KMS-11 (cell line): ENCODE measurements at regions not wholly inside any gene's neighbourhood (a gene's known extent, or its start where the extent isn't known, plus 50 kb on each side); places are given as distances from the start of the nearest gene placed in this dataset.

Experiments
- H2AFZ ChIP-seq: fragments of 200-600 bp; sonication (generic); 2 replicates; pipeline ENCODE4 v1.6.1; 2016; ENCODE audit warnings: antibody characterized with exemption, mixed run types, low read depth
- H3K27ac ChIP-seq: fragments of 200-600 bp; sonication (generic); 2 replicates; pipeline ENCODE4 v1.6.1; 2016; ENCODE audit warnings: mild to moderate bottlenecking, mixed run types
- H3K27me3 ChIP-seq: fragments of 200-600 bp; sonication (generic); 2 replicates; pipeline ENCODE4 v1.6.1; 2017; ENCODE audit warnings: mild to moderate bottlenecking, low read depth, mixed run types, moderate library complexity; ENCODE audit not compliant: insufficient read depth
- H3K36me3 ChIP-seq: fragments of 200-600 bp; sonication (generic); 2 replicates; pipeline ENCODE4 v1.6.1; 2017; ENCODE audit warnings: mild to moderate bottlenecking, mixed run types; ENCODE audit not compliant: insufficient read depth
- H3K4me1 ChIP-seq: fragments of 200-600 bp; sonication (generic); 2 replicates; pipeline ENCODE4 v1.6.1; 2016; ENCODE audit warnings: mild to moderate bottlenecking, low read depth, mixed run types; ENCODE audit not compliant: poor library complexity, severe bottlenecking
- H3K4me2 ChIP-seq: fragments of 200-600 bp; sonication (generic); 2 replicates; pipeline ENCODE4 v1.7.0; 2016; ENCODE audit warnings: mild to moderate bottlenecking, mixed run types
- H3K4me3 ChIP-seq: fragments of 200-600 bp; sonication (generic); IDR thresholded peaks from 2 replicates; pipeline ENCODE4 v1.6.1; 2017; ENCODE audit warnings: low read depth, low read length, mixed read lengths; ENCODE audit not compliant: insufficient read depth
- H3K79me2 ChIP-seq: fragments of 200-600 bp; sonication (generic); 2 replicates; pipeline ENCODE4 v1.6.1; 2016; ENCODE audit warnings: low read depth, mixed run types; ENCODE audit not compliant: insufficient read depth
- H3K9ac ChIP-seq: fragments of 200-600 bp; sonication (generic); 2 replicates; pipeline ENCODE4 v1.6.1; 2016; ENCODE audit warnings: mild to moderate bottlenecking, mixed run types
- H4K20me1 ChIP-seq: fragments of 200-600 bp; sonication (generic); 2 replicates; pipeline ENCODE4 v1.6.1; 2016; ENCODE audit warnings: mild to moderate bottlenecking, mixed run types; ENCODE audit not compliant: insufficient read depth
- CTCF ChIP-seq: fragments of 200-600 bp; sonication (generic); conservative IDR thresholded peaks from 2 replicates; pipeline ENCODE4 v1.6.1; 2017; ENCODE audit warnings: low read depth, mild to moderate bottlenecking, antibody characterized with exemption, low read length, moderate library complexity, mixed read lengths

GRCh38 chr18:71433373-71433772, 1110.8 kb downstream of the CBLN2 start:
- TF ChIP-seq CTCF = no peak
- H4K20me1 ChIP-seq = no peaks in the 10 kb centered on the region
- peaks cover 6% of the 10 kb centered on the region for H3K4me1 ChIP-seq
- H3K27ac ChIP-seq = no peak overlapping the region
- H3K79me2 ChIP-seq = no peaks in the 10 kb centered on the region
- no peak overlapping the region for H3K4me3 ChIP-seq
- no peak overlapping the region for H3K9ac ChIP-seq
- H3K4me2 ChIP-seq = no peak overlapping the region
- no peaks in the 10 kb centered on the region for H3K36me3 ChIP-seq
- no peaks in the 10 kb centered on the region for H3K27me3 ChIP-seq
- H2AFZ ChIP-seq = no peak overlapping the region

DNA sequence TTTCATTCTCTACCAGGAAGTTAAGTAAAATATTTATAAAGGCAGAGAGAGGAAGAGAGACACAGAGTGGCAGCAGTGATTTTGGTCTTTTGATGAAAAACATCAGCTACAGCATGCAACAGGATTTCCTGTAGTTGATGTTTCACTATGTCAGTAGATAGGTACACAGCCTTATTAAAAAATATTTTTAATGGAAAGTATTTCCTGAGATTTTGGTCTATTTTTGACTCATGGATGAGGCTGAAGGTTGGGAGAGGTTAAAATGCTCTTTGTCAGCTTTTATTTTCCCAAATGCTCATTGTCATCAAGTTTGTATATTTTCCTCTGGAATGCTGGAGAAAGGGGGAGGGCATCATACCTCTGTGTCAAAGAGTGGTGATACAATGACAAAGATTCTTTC, 1112.5 kb downstream of the CBLN2 start:
- H4K20me1 ChIP-seq = no peaks in the 10 kb centered on the region
- H3K4me2 ChIP-seq = no peak overlapping the region
- no peaks in the 10 kb centered on the region for H3K27me3 ChIP-seq
- no peak overlapping the region for H3K27ac ChIP-seq
- no peaks in the 10 kb centered on the region for H3K79me2 ChIP-seq
- no peaks in the 10 kb centered on the region for H3K36me3 ChIP-seq
- TF ChIP-seq CTCF = no peak
- peaks cover 6% of the 10 kb centered on the region for H3K4me1 ChIP-seq
- no peak overlapping the region for H3K9ac ChIP-seq
- H2AFZ ChIP-seq = no peak overlapping the region
- H3K4me3 ChIP-seq = no peak overlapping the region

DNA sequence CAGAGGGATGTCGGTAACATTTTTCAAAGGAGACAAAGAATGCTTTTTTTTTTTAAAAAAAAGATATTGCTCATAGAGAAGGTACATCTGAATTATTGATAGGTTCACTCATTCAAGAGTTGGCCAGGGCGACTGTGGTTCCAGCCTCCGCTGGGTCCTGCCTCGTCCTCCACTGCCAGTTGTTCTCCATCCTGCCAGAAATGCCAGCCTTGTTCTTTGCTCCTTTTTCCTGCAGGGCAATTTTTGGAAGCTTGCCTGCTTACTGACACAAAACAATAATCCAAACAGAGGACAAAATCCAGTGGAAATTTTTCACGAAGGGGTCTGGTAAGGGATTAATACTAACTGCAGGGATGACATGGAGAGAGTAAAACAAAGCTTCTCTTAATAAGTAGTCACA, 1113.0 kb downstream of the CBLN2 start:
- no peaks in the 10 kb centered on the region for H3K36me3 ChIP-seq
- TF ChIP-seq CTCF = no peak
- no peaks in the 10 kb centered on the region for H3K79me2 ChIP-seq
- no peak overlapping the region for H3K9ac ChIP-seq
- H4K20me1 ChIP-seq = no peaks in the 10 kb centered on the region
- H3K4me3 ChIP-seq = no peak overlapping the region
- H3K27me3 ChIP-seq = no peaks in the 10 kb centered on the region
- no peak overlapping the region for H2AFZ ChIP-seq
- no peak overlapping the region for H3K27ac ChIP-seq
- no peak overlapping the region for H3K4me2 ChIP-seq
- H3K4me1 ChIP-seq = peaks cover 6% of the 10 kb centered on the region

DNA sequence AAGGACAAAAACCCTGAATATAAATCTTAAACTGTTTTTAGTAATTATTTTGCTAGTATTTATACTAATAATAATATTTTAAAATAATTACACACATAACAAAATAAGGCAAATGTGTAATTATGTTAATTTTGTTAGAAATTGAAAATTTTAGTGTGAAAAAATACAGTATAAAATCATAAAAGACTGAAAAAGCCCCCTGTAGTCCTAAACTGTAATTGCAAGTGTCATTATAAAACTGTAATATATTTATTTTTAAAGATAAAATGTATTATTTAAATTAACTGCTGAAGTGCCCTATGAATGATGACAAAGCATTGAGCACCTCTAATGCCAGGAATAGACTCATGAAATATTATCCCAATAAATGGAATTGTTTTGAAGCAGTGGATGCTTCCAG, 1117.7 kb downstream of the CBLN2 start:
- H3K4me1 ChIP-seq = peaks cover 6% of the 10 kb centered on the region
- H3K79me2 ChIP-seq = no peaks in the 10 kb centered on the region
- TF ChIP-seq CTCF = no peak; the same call in 1 of the 2 replicates
- H2AFZ ChIP-seq = no peak overlapping the region
- no peaks in the 10 kb centered on the region for H4K20me1 ChIP-seq
- no peak overlapping the region for H3K4me3 ChIP-seq
- H3K9ac ChIP-seq = no peak overlapping the region
- no peak overlapping the region for H3K4me2 ChIP-seq
- H3K27ac ChIP-seq = no peak overlapping the region
- no peaks in the 10 kb centered on the region for H3K36me3 ChIP-seq
- no peaks in the 10 kb centered on the region for H3K27me3 ChIP-seq
